HUES6 (cell line): ENCODE measurements at regions not wholly inside any gene's neighbourhood (a gene's known extent, or its start where the extent isn't known, plus 50 kb on each side); places are given as distances from the start of the nearest gene placed in this dataset.

Experiments
- H3K27ac ChIP-seq: 2 replicates; pipeline ENCODE4 v1.7.0; 2013; ENCODE audit warnings: low read depth, mild to moderate bottlenecking, low read length, inconsistent platforms
- H3K27me3 ChIP-seq: 2 replicates; pipeline ENCODE4 v1.6.1; 2013; ENCODE audit warnings: low read length; ENCODE audit not compliant: control insufficient read depth, insufficient read depth
- H3K36me3 ChIP-seq: 2 replicates; pipeline ENCODE4 v1.6.1; 2013; ENCODE audit warnings: low read length; ENCODE audit not compliant: control insufficient read depth, insufficient read depth
- H3K4me1 ChIP-seq: 2 replicates; pipeline ENCODE4 v1.6.1; 2013; ENCODE audit warnings: low read length; ENCODE audit not compliant: control insufficient read depth, insufficient read depth
- H3K4me3 ChIP-seq: 2 replicates; pipeline ENCODE4 v1.5.1; 2013; ENCODE audit warnings: low read depth, low read length
- H3K9ac ChIP-seq: one replicate; pipeline ENCODE4 v1.6.1; 2013; ENCODE audit warnings: mild to moderate bottlenecking, low read length
- H3K9me3 ChIP-seq: 2 replicates; pipeline ENCODE4 v1.6.1; 2013; ENCODE audit warnings: low read depth, low read length; ENCODE audit not compliant: control insufficient read depth, insufficient read depth

GRCh38 chr4:134695433-134695832 is 493.8 kb upstream of the PABPC4L start:
- Histone ChIP-seq H3K27ac (no peak overlapping the region), H3K9me3 (peaks cover 20% of the 10 kb centered on the region), H3K4me3 (no peak overlapping the region), H3K9ac (no peak overlapping the region), H3K4me1 (no peaks in the 10 kb centered on the region), H3K36me3 (peaks cover 3% of the 10 kb centered on the region), H3K27me3 (no peaks in the 10 kb centered on the region)

GRCh38 chr4:134691915-134692314 is 490.3 kb upstream of the PABPC4L start:
- Histone ChIP-seq H3K27me3 (no peaks in the 10 kb centered on the region), H3K9me3 (peaks cover 7% of the 10 kb centered on the region; the same call in 1 of the 2 replicates), H3K4me1 (peaks cover 4% of the 10 kb centered on the region; the same call in 1 of the 2 replicates), H3K36me3 (peaks cover 10% of the 10 kb centered on the region; the same call in 1 of the 2 replicates), H3K27ac (no peak overlapping the region), H3K4me3 (no peak overlapping the region), H3K9ac (no peak overlapping the region)

GRCh38 chr4:134687646-134688628 is 486.3 kb upstream of the PABPC4L start:
- H3K4me1 ChIP-seq: peaks cover 16% of the 10 kb centered on the region; the same call in 1 of the 2 replicates
- H3K27ac ChIP-seq: no peak overlapping the region
- peak overlapping the region; percentile 3; the same call in 1 of the 2 replicates for H3K4me3 ChIP-seq
- peaks cover 14% of the 10 kb centered on the region; the same call in 1 of the 2 replicates for H3K36me3 ChIP-seq
- H3K9ac ChIP-seq: no peak overlapping the region
- no peaks in the 10 kb centered on the region for H3K27me3 ChIP-seq
- H3K9me3 ChIP-seq: peaks cover 6% of the 10 kb centered on the region; the same call in 1 of the 2 replicates

GRCh38 chr4:134677209-134677814 is 475.7 kb upstream of the PABPC4L start:
- Histone ChIP-seq H3K9ac (peak overlapping the region; percentile 27), H3K27me3 (no peaks in the 10 kb centered on the region), H3K4me3 (no peak overlapping the region), H3K27ac (peak overlapping the region; percentile 36; the same call in 1 of the 2 replicates), H3K36me3 (peaks cover 6% of the 10 kb centered on the region; the same call in 1 of the 2 replicates), H3K9me3 (peaks cover 10% of the 10 kb centered on the region), H3K4me1 (peaks cover 3% of the 10 kb centered on the region; the same call in 1 of the 2 replicates)

GRCh38 chr4:134668237-134668636 is 466.6 kb upstream of the PABPC4L start:
- no peak overlapping the region for H3K27ac ChIP-seq

GRCh38 chr4:134666640-134667039 is 465.1 kb upstream of the PABPC4L start:
- Histone ChIP-seq H3K27me3 (no peaks in the 10 kb centered on the region), H3K4me3 (no peak overlapping the region), H3K27ac (no peak overlapping the region), H3K9me3 (peaks cover 12% of the 10 kb centered on the region), H3K4me1 (no peaks in the 10 kb centered on the region), H3K9ac (no peak overlapping the region), H3K36me3 (no peaks in the 10 kb centered on the region)

More at GRCh38 chr4:134668237-134668636, 466.6 kb upstream of the PABPC4L start:
- Histone ChIP-seq H3K27me3 (no peaks in the 10 kb centered on the region), H3K9me3 (peaks cover 12% of the 10 kb centered on the region), H3K4me1 (no peaks in the 10 kb centered on the region), H3K36me3 (no peaks in the 10 kb centered on the region), H3K9ac (no peak overlapping the region), H3K4me3 (no peak overlapping the region)

GRCh38 chr4:134665429-134665828 is 463.8 kb upstream of the PABPC4L start:
- Histone ChIP-seq H3K27ac (no peak overlapping the region), H3K9ac (no peak overlapping the region), H3K27me3 (no peaks in the 10 kb centered on the region), H3K4me3 (no peak overlapping the region), H3K4me1 (no peaks in the 10 kb centered on the region), H3K9me3 (peaks cover 12% of the 10 kb centered on the region), H3K36me3 (no peaks in the 10 kb centered on the region)

GRCh38 chr4:134663742-134664141 is 462.2 kb upstream of the PABPC4L start:
- Histone ChIP-seq H3K4me3 (no peak overlapping the region), H3K36me3 (no peaks in the 10 kb centered on the region), H3K27me3 (no peaks in the 10 kb centered on the region), H3K27ac (no peak overlapping the region), H3K9ac (no peak overlapping the region), H3K4me1 (no peaks in the 10 kb centered on the region), H3K9me3 (peaks cover 12% of the 10 kb centered on the region)

GRCh38 chr4:134650461-134650860 is 448.9 kb upstream of the PABPC4L start:
- H3K9ac ChIP-seq: no peak overlapping the region
- no peaks in the 10 kb centered on the region for H3K36me3 ChIP-seq
- H3K27me3 ChIP-seq: no peaks in the 10 kb centered on the region
- no peak overlapping the region for H3K4me3 ChIP-seq
- H3K4me1 ChIP-seq: no peaks in the 10 kb centered on the region
- no peak overlapping the region for H3K27ac ChIP-seq
- no peaks in the 10 kb centered on the region for H3K9me3 ChIP-seq

GRCh38 chr4:134645778-134646177 is 444.2 kb upstream of the PABPC4L start:
- no peaks in the 10 kb centered on the region for H3K27me3 ChIP-seq
- no peak overlapping the region for H3K9ac ChIP-seq
- H3K36me3 ChIP-seq: no peaks in the 10 kb centered on the region
- H3K4me1 ChIP-seq: no peaks in the 10 kb centered on the region
- no peak overlapping the region for H3K27ac ChIP-seq
- H3K4me3 ChIP-seq: no peak overlapping the region
- peaks cover 4% of the 10 kb centered on the region; the same call in 1 of the 2 replicates for H3K9me3 ChIP-seq
